Fibroblast of lung (primary cell): ENCODE measurements at regions not wholly inside any gene's neighbourhood (a gene's known extent, or its start where the extent isn't known, plus 50 kb on each side); places are given as distances from the start of the nearest gene placed in this dataset.

Experiments used
- DNase-seq, 2 donors: peaks; one replicate each; pipeline versions ENCODE4 v3.0.0 to v3.0.0-alpha.2; 2010; ENCODE audit warnings: low read depth in 2 of 2
- H2AFZ ChIP-seq: 2 replicates; pipeline ENCODE4 v1.5.1; 2012; ENCODE audit warnings: low read length, control low read depth, inconsistent platforms
- H3K27ac ChIP-seq: 2 replicates; pipeline ENCODE4 v1.5.1; 2011; ENCODE audit warnings: low read length, control low read depth; ENCODE audit not compliant: insufficient read depth
- H3K27me3 ChIP-seq: 2 replicates; pipeline ENCODE4 v1.5.1; 2011; ENCODE audit warnings: mild to moderate bottlenecking, low read length; ENCODE audit not compliant: control insufficient read depth, insufficient read depth
- H3K36me3 ChIP-seq: 2 replicates; pipeline ENCODE4 v1.5.1; 2011; ENCODE audit warnings: low read length; ENCODE audit not compliant: control insufficient read depth, insufficient read depth
- H3K4me1 ChIP-seq: 2 replicates; pipeline ENCODE4 v1.5.1; 2011; ENCODE audit warnings: low read length; ENCODE audit not compliant: control insufficient read depth, insufficient read depth; ENCODE audit errors: extremely low read depth
- H3K4me2 ChIP-seq: 2 replicates; pipeline ENCODE4 v1.5.1; 2011; ENCODE audit warnings: low read length, control low read depth; ENCODE audit not compliant: insufficient read depth; ENCODE audit errors: extremely low read depth
- H3K4me3 ChIP-seq, 4 experiments: fragments of 200-600 bp in 1 of 4; sonication (generic) in 1 of 4; replicated peaks in 1 of 4; 2 replicates each; pipeline ENCODE4 v1.5.1; 2011 to 2016; ENCODE audit warnings: low read length in 4 of 4, low read depth in 3 of 4, mild to moderate bottlenecking in 3 of 4, control low read depth in 2 of 4, inconsistent platforms in 1 of 4, mixed read lengths in 1 of 4; ENCODE audit not compliant: insufficient read depth in 1 of 4; ENCODE audit errors: control extremely low read depth in 1 of 4
- H3K79me2 ChIP-seq: 2 replicates; pipeline ENCODE4 v1.5.1; 2012; ENCODE audit warnings: mild to moderate bottlenecking, low read length, inconsistent platforms; ENCODE audit not compliant: control insufficient read depth, insufficient read depth
- H3K9ac ChIP-seq: 2 replicates; pipeline ENCODE4 v1.5.1; 2011; ENCODE audit warnings: mild to moderate bottlenecking, low read length, control low read depth; ENCODE audit not compliant: insufficient read depth
- H3K9me3 ChIP-seq: 2 replicates; pipeline ENCODE4 v1.5.1; 2012; ENCODE audit warnings: low read depth, low read length; ENCODE audit not compliant: control insufficient read depth, insufficient read depth
- H4K20me1 ChIP-seq: 2 replicates; pipeline ENCODE4 v1.5.1; 2011; ENCODE audit warnings: low read length; ENCODE audit not compliant: control insufficient read depth, insufficient read depth; ENCODE audit errors: extremely low read depth
- CTCF ChIP-seq, 2 donors: IDR thresholded peaks in 1 of 2; conservative IDR thresholded peaks in 1 of 2; 1 replicate in 1 of 2; 2 replicates in 1 of 2; pipeline ENCODE4 v1.5.1; 2011 to 2012; ENCODE audit warnings: low read length in 2 of 2, control low read depth in 1 of 2, inconsistent platforms in 1 of 2, low read depth in 1 of 2, mild to moderate bottlenecking in 1 of 2
- EZH2 ChIP-seq: IDR thresholded peaks from 2 replicates; pipeline ENCODE4 v1.5.1; 2012; ENCODE audit warnings: low read length, control low read depth, mild to moderate bottlenecking; ENCODE audit errors: missing control alignments

- no peaks in the 10 kb centered on the region for H3K79me2 ChIP-seq
- no peak overlapping the region for H3K4me2 ChIP-seq
- H3K4me1 ChIP-seq, result no peaks in the 10 kb centered on the region
- H3K27me3 ChIP-seq, result no peaks in the 10 kb centered on the region
- TF ChIP-seq EZH2 (no peak), CTCF (conservative IDR thresholded peaks at IDR 0.05 in 1 of 2, IDR thresholded peaks at IDR 0.05 in 1 of 2; ENCODE audit: low read depth in 1 of 2, low read length in 2 of 2) (no peak)
- H3K36me3 ChIP-seq, result no peaks in the 10 kb centered on the region
- DNase-seq, result no peak
- H2AFZ ChIP-seq, result no peak overlapping the region
- no peak overlapping the region for H3K9ac ChIP-seq
- no peaks in the 10 kb centered on the region for H4K20me1 ChIP-seq
- H3K27ac ChIP-seq, result no peak overlapping the region
- no peak overlapping the region for H3K4me3 ChIP-seq
- no peaks in the 10 kb centered on the region for H3K9me3 ChIP-seq
Observed at GRCh38 chr6:165737396-165737795, 74.4 kb upstream of the PDE10A start.

GRCh38 chr6:165735065-165735464 is 72.0 kb upstream of the PDE10A start:
- no peak for DNase-seq
- H4K20me1 ChIP-seq, result no peaks in the 10 kb centered on the region
- no peak overlapping the region for H3K4me3 ChIP-seq
- H3K4me1 ChIP-seq, result no peaks in the 10 kb centered on the region
- H3K27ac ChIP-seq, result no peak overlapping the region
- no peaks in the 10 kb centered on the region for H3K9me3 ChIP-seq
- no peak overlapping the region for H3K9ac ChIP-seq
- no peak overlapping the region for H2AFZ ChIP-seq
- no peak overlapping the region for H3K4me2 ChIP-seq
- no peaks in the 10 kb centered on the region for H3K79me2 ChIP-seq
- TF ChIP-seq CTCF (conservative IDR thresholded peaks at IDR 0.05 in 1 of 2, IDR thresholded peaks at IDR 0.05 in 1 of 2; ENCODE audit: low read depth in 1 of 2, low read length in 2 of 2) (no peak), EZH2 (no peak)
- no peaks in the 10 kb centered on the region for H3K36me3 ChIP-seq
- no peaks in the 10 kb centered on the region for H3K27me3 ChIP-seq

- H3K9me3 ChIP-seq, result no peaks in the 10 kb centered on the region
- no peak overlapping the region for H3K27ac ChIP-seq
Observed at GRCh38 chr6:165733489-165733791, 70.4 kb upstream of the PDE10A start.

More at GRCh38 chr6:165733489-165733791, 70.4 kb upstream of the PDE10A start:
- Histone ChIP-seq H3K4me1 (no peaks in the 10 kb centered on the region), H3K36me3 (no peaks in the 10 kb centered on the region), H3K79me2 (no peaks in the 10 kb centered on the region), H3K4me2 (no peak overlapping the region), H2AFZ (no peak overlapping the region), H3K4me3 (no peak overlapping the region), H3K9ac (no peak overlapping the region), H4K20me1 (no peaks in the 10 kb centered on the region), H3K27me3 (no peaks in the 10 kb centered on the region)
- no peak for DNase-seq
- TF ChIP-seq CTCF (conservative IDR thresholded peaks at IDR 0.05 in 1 of 2, IDR thresholded peaks at IDR 0.05 in 1 of 2; ENCODE audit: low read depth in 1 of 2, low read length in 2 of 2), result no peak
- TF ChIP-seq EZH2, result no peak
